PC-3 (cell line): ENCODE measurements at regions not wholly inside any gene's neighbourhood (a gene's known extent, or its start where the extent isn't known, plus 50 kb on each side); places are given as distances from the start of the nearest gene placed in this dataset.

Experiments used
- ATAC-seq: fragments of 200-7000 bp; cut with Tn5 transposase; 2 replicates; pipeline ENCODE4 v1.9.1; 2020; ENCODE audit warnings: mild to moderate bottlenecking, moderate library complexity
- BruUV-seq: library from RNA; stranded (reverse); fragments of 400-500 nt; replicated peaks from 2 replicates; lab custom pipeline; 2021; lab: Mats Ljungman, UMichigan
- CTCF ChIA-PET: fragments of 300-600 bp; sonication (Branson Sonifier 250); formaldehyde crosslinking; loops from one replicate; lab custom pipeline; 2022; ENCODE audit warnings: antibody characterized with exemption; lab: Charles Lee
- POLR2A ChIA-PET: fragments of 300-600 bp; sonication (Branson Sonifier 250); formaldehyde crosslinking; loops from one replicate; lab custom pipeline; 2022; ENCODE audit warnings: antibody characterized with exemption; ENCODE audit not compliant: unreplicated experiment; lab: Charles Lee
- DNase-seq: peaks from one replicate; pipeline ENCODE4 v3.0.0-alpha.2; 2015
- H2AFZ ChIP-seq: fragments of 300-600 bp; sonication (generic); 2 replicates; pipeline ENCODE4 v1.6.0; 2016; ENCODE audit warnings: antibody characterized with exemption, low read length
- H3F3A ChIP-seq: fragments of 300-600 bp; sonication (generic); one replicate; pipeline ENCODE4 v1.6.0; 2017; ENCODE audit warnings: antibody characterized with exemption, low read length, control low read depth, mild to moderate bottlenecking; ENCODE audit not compliant: unreplicated experiment
- H3K27ac ChIP-seq: fragments of 300-600 bp; sonication (generic); 2 replicates; pipeline ENCODE4 v1.5.1; 2016; ENCODE audit warnings: mild to moderate bottlenecking, low read length
- H3K27me3 ChIP-seq: fragments of 300-600 bp; sonication (generic); 2 replicates; pipeline ENCODE4 v1.6.1; 2016; ENCODE audit warnings: low read length, mixed read lengths
- H3K36me3 ChIP-seq: fragments of 300-600 bp; sonication (generic); 2 replicates; pipeline ENCODE4 v1.6.1; 2016; ENCODE audit warnings: low read depth, mixed run types, low read length, mixed read lengths
- H3K4me1 ChIP-seq: fragments of 300-600 bp; sonication (generic); 2 replicates; pipeline ENCODE4 v1.5.1; 2016; ENCODE audit warnings: low read length; ENCODE audit not compliant: insufficient read depth
- H3K4me2 ChIP-seq: fragments of 300-600 bp; sonication (generic); 2 replicates; pipeline ENCODE4 v1.6.0; 2016; ENCODE audit warnings: low read length
- H3K4me3 ChIP-seq: fragments of 300-600 bp; sonication (generic); 2 replicates; pipeline ENCODE4 v1.5.1; 2016; ENCODE audit warnings: mild to moderate bottlenecking, low read length, mixed read lengths
- H3K79me2 ChIP-seq: fragments of 300-600 bp; sonication (generic); 2 replicates; pipeline ENCODE4 v1.6.1; 2017; ENCODE audit warnings: low read length, mixed read lengths
- H3K9ac ChIP-seq: fragments of 300-600 bp; sonication (generic); 2 replicates; pipeline ENCODE4 v1.6.0; 2016; ENCODE audit warnings: mild to moderate bottlenecking, low read length
- H3K9me2 ChIP-seq: fragments of 300-600 bp; sonication (generic); replicated peaks from 2 replicates; pipeline ENCODE4 v1.6.1; 2016; ENCODE audit warnings: mixed run types, low read length, mixed read lengths
- H3K9me3 ChIP-seq: fragments of 300-600 bp; sonication (generic); 2 replicates; pipeline ENCODE4 v1.6.1; 2016; ENCODE audit warnings: low read length, mixed read lengths
- H4K20me1 ChIP-seq: fragments of 300-600 bp; sonication (generic); 2 replicates; pipeline ENCODE4 v1.6.1; 2016; ENCODE audit warnings: low read length, mixed read lengths
- CTCF ChIP-seq: fragments of 300-600 bp; sonication (generic); conservative IDR thresholded peaks from 2 replicates; pipeline ENCODE4 v1.5.1; 2017; ENCODE audit warnings: antibody characterized with exemption, low read depth, mild to moderate bottlenecking, low read length
- EZH2 ChIP-seq: fragments of 300-600 bp; sonication (generic); IDR thresholded peaks from one replicate; pipeline ENCODE4 v1.6.1; 2017; ENCODE audit warnings: antibody characterized with exemption, mild to moderate bottlenecking, low read length; ENCODE audit not compliant: unreplicated experiment
- EZH2phosphoT487 ChIP-seq: fragments of 300-600 bp; sonication (generic); IDR thresholded peaks from 2 replicates; pipeline ENCODE4 v1.6.1; 2018; ENCODE audit warnings: mild to moderate bottlenecking, antibody characterized with exemption, low read length, borderline replicate concordance
- intact Hi-C: fragments of 100-400 bp; cut with micrococcal nuclease; formaldehyde crosslinking; loops from 2 replicates; pipeline ENCODE4 v1.9.0; 2023

GRCh38 chr4:3657902-3658529 lies 108.2 kb upstream of the ADRA2C start:
- Histone ChIP-seq H3K4me2 (no peak overlapping the region), H3K79me2 (no peaks in the 10 kb centered on the region), H3K9me2 (no peaks in the 10 kb centered on the region), H3K9me3 (no peaks in the 10 kb centered on the region), H3K9ac (no peak overlapping the region), H2AFZ (no peak overlapping the region), H3K4me1 (no peaks in the 10 kb centered on the region), H3K27ac (no peak overlapping the region), H3K4me3 (no peak overlapping the region), H3K36me3 (no peaks in the 10 kb centered on the region), H3K27me3 (peaks cover 35% of the 10 kb centered on the region), H3F3A (no peaks in the 10 kb centered on the region), H4K20me1 (no peaks in the 10 kb centered on the region)
- ATAC-seq (no peak), DNase-seq (no peak)
- no TSS peak for BruUV-seq
- ChIA-PET POLR2A (no interaction called here), CTCF (no interaction called here)
- TF ChIP-seq EZH2phosphoT487 (no peak), EZH2 (no peak), CTCF (no peak)
- intact Hi-C loops, result no loop called here

GRCh38 chr4:3656416-3657356 lies 109.5 kb upstream of the ADRA2C start:
- no peaks in the 10 kb centered on the region for H3K9me3 ChIP-seq
- no peak overlapping the region for H3K27ac ChIP-seq
- no TSS peak for BruUV-seq
- no peaks in the 10 kb centered on the region for H3K36me3 ChIP-seq
- H3K9me2 ChIP-seq, result no peaks in the 10 kb centered on the region
- intact Hi-C loops, result no loop called here
- POLR2A ChIA-PET, result no interaction called here
- H3K4me3 ChIP-seq, result no peak overlapping the region
- no peak overlapping the region for H3K9ac ChIP-seq
- CTCF ChIA-PET, result no interaction called here
- H3K4me2 ChIP-seq, result no peak overlapping the region
- DNase-seq, result no peak
- no peak overlapping the region for H2AFZ ChIP-seq
- no peaks in the 10 kb centered on the region for H3K79me2 ChIP-seq
- TF ChIP-seq EZH2phosphoT487 (no peak), CTCF (no peak), EZH2 (no peak)
- ATAC-seq, result no peak
- H3K27me3 ChIP-seq, result peaks cover 35% of the 10 kb centered on the region
- no peaks in the 10 kb centered on the region for H3F3A ChIP-seq
- no peaks in the 10 kb centered on the region for H3K4me1 ChIP-seq
- no peaks in the 10 kb centered on the region for H4K20me1 ChIP-seq

DNA sequence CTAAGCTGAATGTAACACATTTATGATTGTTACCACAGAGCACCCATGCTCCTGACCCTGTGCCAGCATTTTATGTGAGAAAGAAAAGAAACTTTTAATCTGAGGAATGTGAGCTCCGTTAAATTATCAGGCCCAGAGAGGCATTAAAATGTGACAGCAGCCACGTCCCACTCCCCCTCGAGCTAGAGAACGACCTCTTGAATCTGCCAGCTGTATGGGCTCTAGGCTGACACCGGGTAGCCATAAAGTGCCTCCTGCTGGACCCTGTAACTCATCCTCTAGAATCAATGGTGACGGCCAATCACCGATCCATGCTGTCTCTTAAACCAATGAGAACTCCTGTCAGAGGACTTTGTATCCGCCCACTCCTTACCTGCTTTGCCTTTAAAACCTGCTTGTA lies 110.2 kb upstream of the ADRA2C start:
- no peak overlapping the region for H3K9ac ChIP-seq
- no peaks in the 10 kb centered on the region for H4K20me1 ChIP-seq
- no peak overlapping the region for H3K4me3 ChIP-seq
- no peaks in the 10 kb centered on the region for H3K4me1 ChIP-seq
- ATAC-seq (no peak), DNase-seq (no peak)
- H3F3A ChIP-seq, result no peaks in the 10 kb centered on the region
- intact Hi-C loops, result no loop called here
- H3K4me2 ChIP-seq, result no peak overlapping the region
- no peak overlapping the region for H2AFZ ChIP-seq
- POLR2A ChIA-PET, result no interaction called here
- TF ChIP-seq CTCF (no peak), EZH2 (no peak), EZH2phosphoT487 (no peak)
- no peaks in the 10 kb centered on the region for H3K36me3 ChIP-seq
- H3K27ac ChIP-seq, result no peak overlapping the region
- H3K79me2 ChIP-seq, result no peaks in the 10 kb centered on the region
- CTCF ChIA-PET, result no interaction called here
- H3K27me3 ChIP-seq, result peaks cover 39% of the 10 kb centered on the region
- no peaks in the 10 kb centered on the region for H3K9me3 ChIP-seq
- BruUV-seq, result no TSS peak
- H3K9me2 ChIP-seq, result no peaks in the 10 kb centered on the region
